ENCODE measurements at regions not wholly inside any gene's neighbourhood (a gene's known extent, or its start where the extent isn't known, plus 50 kb on each side); places are given as distances from the start of the nearest gene placed in this dataset.

GRCh38 chr13:50589651-50590054, 253.8 kb downstream of the DLEU7 start:
- peaks cover 8% of the 10 kb centered on the region for H3K4me1 ChIP-seq (ENCODE audit: control insufficient read depth, insufficient read depth, low read length)
- H3K9me3 ChIP-seq (ENCODE audit: control insufficient read depth, low read length) = no peaks in the 10 kb centered on the region
- no peaks in the 10 kb centered on the region for H3K36me3 ChIP-seq (ENCODE audit: control insufficient read depth, insufficient read depth, low read length)
- peaks cover 4% of the 10 kb centered on the region for H3K27me3 ChIP-seq (ENCODE audit: control insufficient read depth, insufficient read depth, low read length)
- no peak overlapping the region for H3K9ac ChIP-seq (ENCODE audit: low read length)
- H3K4me3 ChIP-seq (ENCODE audit: low read length) = no peak overlapping the region

- H3K4me1 ChIP-seq (ENCODE audit: control insufficient read depth, insufficient read depth, low read length) = peaks cover 8% of the 10 kb centered on the region
- H3K9ac ChIP-seq (ENCODE audit: low read length) = no peak overlapping the region
- H3K27me3 ChIP-seq (ENCODE audit: control insufficient read depth, insufficient read depth, low read length) = no peaks in the 10 kb centered on the region
- H3K36me3 ChIP-seq (ENCODE audit: control insufficient read depth, insufficient read depth, low read length) = no peaks in the 10 kb centered on the region
- no peak overlapping the region for H3K4me3 ChIP-seq (ENCODE audit: low read length)
- no peaks in the 10 kb centered on the region for H3K9me3 ChIP-seq (ENCODE audit: control insufficient read depth, low read length)
Observed at GRCh38 chr13:50592412-50593155, 250.9 kb downstream of the DLEU7 start.

- Histone ChIP-seq H3K36me3 (ENCODE audit: control insufficient read depth, insufficient read depth, low read length) (no peaks in the 10 kb centered on the region), H3K27me3 (ENCODE audit: control insufficient read depth, insufficient read depth, low read length) (no peaks in the 10 kb centered on the region), H3K9me3 (ENCODE audit: control insufficient read depth, low read length) (no peaks in the 10 kb centered on the region), H3K4me1 (ENCODE audit: control insufficient read depth, insufficient read depth, low read length) (peaks cover 8% of the 10 kb centered on the region), H3K9ac (ENCODE audit: low read length) (no peak overlapping the region), H3K4me3 (ENCODE audit: low read length) (no peak overlapping the region)
Observed at GRCh38 chr13:50593207-50593606, 250.3 kb downstream of the DLEU7 start.

- no peaks in the 10 kb centered on the region for H3K27me3 ChIP-seq (ENCODE audit: control insufficient read depth, insufficient read depth, low read length)
- no peak overlapping the region for H3K9ac ChIP-seq (ENCODE audit: low read length)
- H3K4me3 ChIP-seq (ENCODE audit: low read length) = no peak overlapping the region
- H3K4me1 ChIP-seq (ENCODE audit: control insufficient read depth, insufficient read depth, low read length) = peaks cover 3% of the 10 kb centered on the region
- no peaks in the 10 kb centered on the region for H3K36me3 ChIP-seq (ENCODE audit: control insufficient read depth, insufficient read depth, low read length)
- H3K9me3 ChIP-seq (ENCODE audit: control insufficient read depth, low read length) = no peaks in the 10 kb centered on the region
Observed at GRCh38 chr13:50594276-50595051, 249.0 kb downstream of the DLEU7 start.

GRCh38 chr13:50595196-50595595, 248.3 kb downstream of the DLEU7 start:
- Histone ChIP-seq H3K4me3 (ENCODE audit: low read length) (no peak overlapping the region), H3K9ac (ENCODE audit: low read length) (no peak overlapping the region), H3K9me3 (ENCODE audit: control insufficient read depth, low read length) (no peaks in the 10 kb centered on the region), H3K36me3 (ENCODE audit: control insufficient read depth, insufficient read depth, low read length) (no peaks in the 10 kb centered on the region), H3K27me3 (ENCODE audit: control insufficient read depth, insufficient read depth, low read length) (no peaks in the 10 kb centered on the region), H3K4me1 (ENCODE audit: control insufficient read depth, insufficient read depth, low read length) (no peaks in the 10 kb centered on the region)

GRCh38 chr13:50596156-50596555, 247.3 kb downstream of the DLEU7 start:
- no peaks in the 10 kb centered on the region for H3K27me3 ChIP-seq (ENCODE audit: control insufficient read depth, insufficient read depth, low read length)
- H3K4me3 ChIP-seq (ENCODE audit: low read length) = no peak overlapping the region
- H3K9ac ChIP-seq (ENCODE audit: low read length) = no peak overlapping the region
- H3K36me3 ChIP-seq (ENCODE audit: control insufficient read depth, insufficient read depth, low read length) = no peaks in the 10 kb centered on the region
- no peaks in the 10 kb centered on the region for H3K4me1 ChIP-seq (ENCODE audit: control insufficient read depth, insufficient read depth, low read length)
- no peaks in the 10 kb centered on the region for H3K9me3 ChIP-seq (ENCODE audit: control insufficient read depth, low read length)

- no peak overlapping the region for H3K4me3 ChIP-seq (ENCODE audit: low read length)
- H3K9ac ChIP-seq (ENCODE audit: low read length) = no peak overlapping the region
- H3K9me3 ChIP-seq (ENCODE audit: control insufficient read depth, low read length) = no peaks in the 10 kb centered on the region
- H3K4me1 ChIP-seq (ENCODE audit: control insufficient read depth, insufficient read depth, low read length) = no peaks in the 10 kb centered on the region
- H3K27me3 ChIP-seq (ENCODE audit: control insufficient read depth, insufficient read depth, low read length) = no peaks in the 10 kb centered on the region
- H3K36me3 ChIP-seq (ENCODE audit: control insufficient read depth, insufficient read depth, low read length) = no peaks in the 10 kb centered on the region
Observed at GRCh38 chr13:50596776-50597203, 246.7 kb downstream of the DLEU7 start.

- no peaks in the 10 kb centered on the region for H3K36me3 ChIP-seq (ENCODE audit: control insufficient read depth, insufficient read depth, low read length)
- no peaks in the 10 kb centered on the region for H3K27me3 ChIP-seq (ENCODE audit: control insufficient read depth, insufficient read depth, low read length)
- no peaks in the 10 kb centered on the region for H3K4me1 ChIP-seq (ENCODE audit: control insufficient read depth, insufficient read depth, low read length)
- no peak overlapping the region for H3K4me3 ChIP-seq (ENCODE audit: low read length)
- H3K9me3 ChIP-seq (ENCODE audit: control insufficient read depth, low read length) = no peaks in the 10 kb centered on the region
- H3K9ac ChIP-seq (ENCODE audit: low read length) = no peak overlapping the region
Observed at GRCh38 chr13:50598338-50598737, 245.2 kb downstream of the DLEU7 start.

- Histone ChIP-seq H3K9ac (ENCODE audit: low read length) (no peak overlapping the region), H3K4me3 (ENCODE audit: low read length) (no peak overlapping the region), H3K9me3 (ENCODE audit: control insufficient read depth, low read length) (no peaks in the 10 kb centered on the region), H3K36me3 (ENCODE audit: control insufficient read depth, insufficient read depth, low read length) (no peaks in the 10 kb centered on the region), H3K27me3 (ENCODE audit: control insufficient read depth, insufficient read depth, low read length) (no peaks in the 10 kb centered on the region), H3K4me1 (ENCODE audit: control insufficient read depth, insufficient read depth, low read length) (no peaks in the 10 kb centered on the region)
Observed at GRCh38 chr13:50599046-50599445, 244.4 kb downstream of the DLEU7 start.

GRCh38 chr13:50599927-50600326, 243.6 kb downstream of the DLEU7 start:
- no peaks in the 10 kb centered on the region for H3K4me1 ChIP-seq (ENCODE audit: control insufficient read depth, insufficient read depth, low read length)
- no peaks in the 10 kb centered on the region for H3K9me3 ChIP-seq (ENCODE audit: control insufficient read depth, low read length)

GRCh38 chr13:50608370-50608769, 235.1 kb downstream of the DLEU7 start:
- no peak overlapping the region for H3K9ac ChIP-seq (ENCODE audit: low read length)
- H3K4me3 ChIP-seq (ENCODE audit: low read length) = no peak overlapping the region

More at GRCh38 chr13:50599927-50600326, 243.6 kb downstream of the DLEU7 start:
- Histone ChIP-seq H3K27me3 (ENCODE audit: control insufficient read depth, insufficient read depth, low read length) (no peaks in the 10 kb centered on the region), H3K9ac (ENCODE audit: low read length) (no peak overlapping the region), H3K4me3 (ENCODE audit: low read length) (no peak overlapping the region), H3K36me3 (ENCODE audit: control insufficient read depth, insufficient read depth, low read length) (no peaks in the 10 kb centered on the region)

GRCh38 chr13:50609011-50609410, 234.5 kb downstream of the DLEU7 start:
- Histone ChIP-seq H3K4me3 (ENCODE audit: low read length) (no peak overlapping the region), H3K27me3 (ENCODE audit: control insufficient read depth, insufficient read depth, low read length) (no peaks in the 10 kb centered on the region), H3K4me1 (ENCODE audit: control insufficient read depth, insufficient read depth, low read length) (no peaks in the 10 kb centered on the region), H3K9ac (ENCODE audit: low read length) (no peak overlapping the region), H3K9me3 (ENCODE audit: control insufficient read depth, low read length) (no peaks in the 10 kb centered on the region), H3K36me3 (ENCODE audit: control insufficient read depth, insufficient read depth, low read length) (no peaks in the 10 kb centered on the region)

More at GRCh38 chr13:50608370-50608769, 235.1 kb downstream of the DLEU7 start:
- Histone ChIP-seq H3K4me1 (ENCODE audit: control insufficient read depth, insufficient read depth, low read length) (no peaks in the 10 kb centered on the region), H3K27me3 (ENCODE audit: control insufficient read depth, insufficient read depth, low read length) (no peaks in the 10 kb centered on the region), H3K9me3 (ENCODE audit: control insufficient read depth, low read length) (no peaks in the 10 kb centered on the region), H3K36me3 (ENCODE audit: control insufficient read depth, insufficient read depth, low read length) (no peaks in the 10 kb centered on the region)
